ENCODE measurements at regions not wholly inside any gene's neighbourhood (a gene's known extent, or its start where the extent isn't known, plus 50 kb on each side); places are given as distances from the start of the nearest gene placed in this dataset.

- 59 to 68% methylated on average over 5 of the region's 5 CpGs for WGBS, 2 donors
- no peak for DNase-seq (ENCODE audit: low spot score in 2 of 2)
- no peak overlapping the region for H3K4me3 ChIP-seq (ENCODE audit: low read depth, poor library complexity, severe bottlenecking)
- intact Hi-C loops (cut with DNase I; ENCODE audit: low total_unique reads) = no loop called here
- no peak for TF ChIP-seq CTCF (IDR thresholded peaks at IDR 0.05)
- no peak for TF ChIP-seq POLR2A (IDR thresholded peaks at IDR 0.05)
These were observed 284.2 kb upstream of the NMUR2 start for GRCh38 chr5:152689250-152689711.

- 28 to 39% methylated on average over 2 of the region's 2 CpGs for WGBS, 2 donors
- H3K4me3 ChIP-seq (ENCODE audit: low read depth, poor library complexity, severe bottlenecking) = no peak overlapping the region
- intact Hi-C loops (cut with DNase I; ENCODE audit: low total_unique reads) = no loop called here
- no peak for DNase-seq (ENCODE audit: low spot score in 2 of 2)
- TF ChIP-seq POLR2A (IDR thresholded peaks at IDR 0.05) (no peak), CTCF (IDR thresholded peaks at IDR 0.05) (no peak)
These were observed 289.2 kb upstream of the NMUR2 start for GRCh38 chr5:152694231-152694630.

- intact Hi-C loops (cut with DNase I; ENCODE audit: low total_unique reads) = no loop called here
- no peak overlapping the region for H3K4me3 ChIP-seq (ENCODE audit: low read depth, poor library complexity, severe bottlenecking)
- 63 to 65% methylated on average over 2 of the region's 2 CpGs for WGBS, 2 donors
- no peak for DNase-seq (ENCODE audit: low spot score in 2 of 2)
- TF ChIP-seq POLR2A (IDR thresholded peaks at IDR 0.05) = no peak
- no peak for TF ChIP-seq CTCF (IDR thresholded peaks at IDR 0.05)
These were observed 296.3 kb upstream of the NMUR2 start for GRCh38 chr5:152701305-152701949.

- no peak overlapping the region for H3K4me3 ChIP-seq (ENCODE audit: low read depth, poor library complexity, severe bottlenecking)
- DNase-seq (ENCODE audit: low spot score in 2 of 2) = no peak
- 87 to 95% methylated on average over 1 of the region's 1 CpG for WGBS, 2 donors
- intact Hi-C loops (cut with DNase I; ENCODE audit: low total_unique reads) = no loop called here
- no peak for TF ChIP-seq CTCF (IDR thresholded peaks at IDR 0.05)
- TF ChIP-seq POLR2A (IDR thresholded peaks at IDR 0.05) = no peak
These were observed 299.2 kb upstream of the NMUR2 start for GRCh38 chr5:152704286-152704685.

- H3K4me3 ChIP-seq (ENCODE audit: low read depth, poor library complexity, severe bottlenecking) = no peak overlapping the region
- 31 to 40% methylated on average over 2 of the region's 2 CpGs for WGBS, 2 donors
- DNase-seq (ENCODE audit: low spot score in 2 of 2) = no peak
- intact Hi-C loops (cut with DNase I; ENCODE audit: low total_unique reads) = no loop called here
- TF ChIP-seq POLR2A (IDR thresholded peaks at IDR 0.05) (no peak), CTCF (IDR thresholded peaks at IDR 0.05) (no peak)
These were observed 306.8 kb upstream of the NMUR2 start for GRCh38 chr5:152711801-152712388.

All from lower leg skin (tissue), 4 donors.